DND-41 (cell line): ENCODE measurements at regions not wholly inside any gene's neighbourhood (a gene's known extent, or its start where the extent isn't known, plus 50 kb on each side); places are given as distances from the start of the nearest gene placed in this dataset.

Source experiments
- ATAC-seq: fragments of 200-7000 bp; cut with Tn5 transposase; 3 replicates; pipeline ENCODE4 v1.9.1; 2021; ENCODE audit warnings: low read depth; ENCODE audit not compliant: insufficient read depth
- DNase-seq: peaks from one replicate; pipeline ENCODE4 v3.0.0-alpha.2; 2020
- H2AFZ ChIP-seq: 2 replicates; pipeline ENCODE4 v1.6.0; 2012; ENCODE audit warnings: low read depth, low read length
- H3K27ac ChIP-seq: 2 replicates; pipeline ENCODE4 v1.5.1; 2012; ENCODE audit warnings: low read length, inconsistent platforms
- H3K27me3 ChIP-seq: fragments of 200-600 bp; sonication (generic); 2 replicates; pipeline ENCODE4 v1.6.0; 2012; ENCODE audit warnings: low read length, mild to moderate bottlenecking, inconsistent platforms; ENCODE audit not compliant: insufficient read depth, poor library complexity
- H3K36me3 ChIP-seq: 2 replicates; pipeline ENCODE4 v1.5.1; 2012; ENCODE audit warnings: low read length, inconsistent platforms; ENCODE audit not compliant: insufficient read depth
- H3K4me1 ChIP-seq: 2 replicates; pipeline ENCODE4 v1.5.1; 2012; ENCODE audit warnings: mild to moderate bottlenecking, low read length; ENCODE audit not compliant: insufficient read depth
- H3K4me2 ChIP-seq: 2 replicates; pipeline ENCODE4 v1.6.0; 2012; ENCODE audit warnings: mild to moderate bottlenecking, moderate library complexity, low read length, inconsistent platforms; ENCODE audit not compliant: insufficient read depth
- H3K4me3 ChIP-seq, 2 experiments: fragments of 200-600 bp in 1 of 2; shearing (Covaris generic) in 1 of 2; 2 replicates each; pipeline ENCODE4 v1.5.1; 2012 to 2016; ENCODE audit warnings: inconsistent platforms in 2 of 2, low read length in 2 of 2, mild to moderate bottlenecking in 2 of 2, low read depth in 1 of 2, moderate library complexity in 1 of 2
- H3K79me2 ChIP-seq: 2 replicates; pipeline ENCODE4 v1.6.0; 2012; ENCODE audit warnings: low read length, inconsistent platforms; ENCODE audit not compliant: insufficient read depth
- H3K9ac ChIP-seq: 2 replicates; pipeline ENCODE4 v1.6.0; 2012; ENCODE audit warnings: low read depth, mild to moderate bottlenecking, inconsistent platforms, low read length, moderate library complexity
- H3K9me3 ChIP-seq: 2 replicates; pipeline ENCODE4 v1.5.1; 2012; ENCODE audit warnings: low read length, moderate library complexity, mild to moderate bottlenecking, inconsistent platforms; ENCODE audit not compliant: insufficient read depth, severe bottlenecking
- H4K20me1 ChIP-seq: 2 replicates; pipeline ENCODE4 v1.6.0; 2012; ENCODE audit warnings: low read length; ENCODE audit not compliant: insufficient read depth
- EZH2 ChIP-seq: IDR thresholded peaks from 3 replicates; pipeline ENCODE4 v1.6.1; 2012; ENCODE audit warnings: borderline replicate concordance, low read depth, mild to moderate bottlenecking, moderate library complexity, low read length, inconsistent platforms; ENCODE audit not compliant: severe bottlenecking
- TF ChIP-seq, protein P1 (sequence below): IDR thresholded peaks from 2 replicates; pipeline ENCODE4 v1.5.1; 2012; ENCODE audit warnings: borderline replicate concordance, low read length, moderate library complexity, mild to moderate bottlenecking; ENCODE audit not compliant: poor library complexity, severe bottlenecking; ENCODE audit errors: extremely low read depth

DNA sequence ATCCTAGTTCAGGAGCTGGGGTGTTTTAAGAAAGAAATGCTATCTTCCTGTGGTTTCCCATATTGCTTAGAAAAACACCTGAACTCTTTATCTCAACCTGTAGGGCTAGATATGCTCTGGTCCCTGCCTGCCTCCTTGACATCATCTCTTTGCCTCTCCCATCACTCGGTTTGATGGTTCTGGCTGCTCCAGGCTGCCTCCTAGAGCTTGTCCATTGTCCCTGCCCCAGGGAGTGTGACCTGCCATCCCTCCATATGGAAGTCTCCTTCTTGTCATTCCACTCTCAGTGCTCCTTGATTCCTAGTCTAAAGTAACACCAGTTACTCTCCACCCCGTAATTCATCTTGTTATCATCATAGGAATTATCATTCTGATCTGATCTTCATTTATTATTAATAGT, 369.0 kb upstream of the EEF2KMT start:
- Histone ChIP-seq H3K27me3 (peaks cover under 1% of the 10 kb centered on the region), H3K4me2 (no peak overlapping the region), H3K4me3 (no peak overlapping the region), H3K9me3 (no peaks in the 10 kb centered on the region), H3K36me3 (no peaks in the 10 kb centered on the region), H3K9ac (no peak overlapping the region), H3K27ac (no peak overlapping the region), H4K20me1 (no peaks in the 10 kb centered on the region), H2AFZ (no peak overlapping the region), H3K79me2 (no peaks in the 10 kb centered on the region), H3K4me1 (no peaks in the 10 kb centered on the region)
- DNase-seq (no peak), ATAC-seq (no peak)
- TF ChIP-seq, protein P1, sequence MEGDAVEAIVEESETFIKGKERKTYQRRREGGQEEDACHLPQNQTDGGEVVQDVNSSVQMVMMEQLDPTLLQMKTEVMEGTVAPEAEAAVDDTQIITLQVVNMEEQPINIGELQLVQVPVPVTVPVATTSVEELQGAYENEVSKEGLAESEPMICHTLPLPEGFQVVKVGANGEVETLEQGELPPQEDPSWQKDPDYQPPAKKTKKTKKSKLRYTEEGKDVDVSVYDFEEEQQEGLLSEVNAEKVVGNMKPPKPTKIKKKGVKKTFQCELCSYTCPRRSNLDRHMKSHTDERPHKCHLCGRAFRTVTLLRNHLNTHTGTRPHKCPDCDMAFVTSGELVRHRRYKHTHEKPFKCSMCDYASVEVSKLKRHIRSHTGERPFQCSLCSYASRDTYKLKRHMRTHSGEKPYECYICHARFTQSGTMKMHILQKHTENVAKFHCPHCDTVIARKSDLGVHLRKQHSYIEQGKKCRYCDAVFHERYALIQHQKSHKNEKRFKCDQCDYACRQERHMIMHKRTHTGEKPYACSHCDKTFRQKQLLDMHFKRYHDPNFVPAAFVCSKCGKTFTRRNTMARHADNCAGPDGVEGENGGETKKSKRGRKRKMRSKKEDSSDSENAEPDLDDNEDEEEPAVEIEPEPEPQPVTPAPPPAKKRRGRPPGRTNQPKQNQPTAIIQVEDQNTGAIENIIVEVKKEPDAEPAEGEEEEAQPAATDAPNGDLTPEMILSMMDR, result no peak
- no peak for TF ChIP-seq EZH2

GRCh38 chr16:5465714-5466113, 368.1 kb upstream of the EEF2KMT start:
- no peak for ATAC-seq
- H4K20me1 ChIP-seq, result no peaks in the 10 kb centered on the region
- H3K36me3 ChIP-seq, result no peaks in the 10 kb centered on the region
- H3K9me3 ChIP-seq, result no peaks in the 10 kb centered on the region
- H3K27ac ChIP-seq, result no peak overlapping the region
- no peak overlapping the region for H3K4me2 ChIP-seq
- no peaks in the 10 kb centered on the region for H3K79me2 ChIP-seq
- H2AFZ ChIP-seq, result no peak overlapping the region
- H3K27me3 ChIP-seq, result no peaks in the 10 kb centered on the region
- no peak for TF ChIP-seq EZH2
- TF ChIP-seq, protein P1, result no peak
- no peak overlapping the region for H3K4me3 ChIP-seq
- H3K4me1 ChIP-seq, result no peaks in the 10 kb centered on the region
- no peak for DNase-seq
- no peak overlapping the region for H3K9ac ChIP-seq

DNA sequence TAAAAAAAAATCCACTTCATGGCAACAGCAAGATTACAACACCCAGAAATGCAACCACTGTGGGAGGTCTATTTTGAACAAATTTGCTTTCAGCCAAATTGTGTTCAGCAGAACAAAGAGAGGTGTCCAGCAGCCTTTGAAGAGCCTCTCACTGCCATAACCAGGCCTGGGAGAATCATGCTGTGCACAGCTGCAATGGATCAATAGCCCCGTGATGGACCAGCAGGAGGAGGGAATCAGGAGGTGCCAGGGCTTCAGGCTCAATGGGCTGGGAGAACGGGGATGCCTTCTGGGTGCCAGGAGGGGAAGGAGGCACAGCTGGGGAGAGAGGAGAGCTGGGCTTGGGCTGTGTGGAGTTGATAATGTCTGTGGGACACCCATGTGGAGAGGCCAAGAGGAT, 366.2 kb upstream of the EEF2KMT start:
- Histone ChIP-seq H3K9ac (no peak overlapping the region), H3K79me2 (no peaks in the 10 kb centered on the region), H3K4me1 (no peaks in the 10 kb centered on the region), H4K20me1 (no peaks in the 10 kb centered on the region), H3K36me3 (no peaks in the 10 kb centered on the region), H3K27ac (no peak overlapping the region), H3K4me2 (no peak overlapping the region), H3K27me3 (peaks cover 4% of the 10 kb centered on the region), H3K9me3 (no peaks in the 10 kb centered on the region), H2AFZ (no peak overlapping the region), H3K4me3 (no peak overlapping the region)
- no peak for TF ChIP-seq EZH2
- TF ChIP-seq, protein P1, result no peak
- DNase-seq (no peak), ATAC-seq (no peak)

DNA sequence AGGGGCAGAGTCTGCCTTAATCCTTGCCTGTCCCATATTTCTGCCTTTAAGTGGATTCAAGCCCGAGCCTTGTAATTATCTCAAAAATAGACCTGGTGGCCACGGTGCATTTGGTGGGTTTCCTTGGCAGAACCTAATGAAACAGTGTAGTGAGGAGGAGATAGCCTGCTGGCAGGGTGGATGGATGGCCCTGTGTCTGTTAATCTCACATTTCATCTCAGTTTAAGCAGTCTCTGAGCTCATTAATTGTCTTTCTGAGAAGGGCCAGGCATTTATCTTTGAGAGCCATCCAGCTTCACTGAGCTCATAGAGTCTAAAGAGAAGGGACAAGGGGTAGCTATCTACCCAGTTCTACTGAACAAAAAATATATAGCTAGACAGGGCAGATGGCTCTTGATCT, 364.0 kb upstream of the EEF2KMT start:
- TF ChIP-seq, protein P1, result no peak
- TF ChIP-seq EZH2, result no peak
- no peak overlapping the region for H3K4me2 ChIP-seq
- no peaks in the 10 kb centered on the region for H3K9me3 ChIP-seq
- H3K4me3 ChIP-seq, result no peak overlapping the region
- H2AFZ ChIP-seq, result no peak overlapping the region
- H3K27ac ChIP-seq, result no peak overlapping the region
- no peaks in the 10 kb centered on the region for H3K79me2 ChIP-seq
- no peaks in the 10 kb centered on the region for H4K20me1 ChIP-seq
- peaks cover 4% of the 10 kb centered on the region for H3K27me3 ChIP-seq
- H3K9ac ChIP-seq, result no peak overlapping the region; the same call in 1 of the 2 replicates
- H3K36me3 ChIP-seq, result no peaks in the 10 kb centered on the region
- DNase-seq (no peak), ATAC-seq (no peak)
- no peaks in the 10 kb centered on the region for H3K4me1 ChIP-seq
